ENCODE measurements at regions not wholly inside any gene's neighbourhood (a gene's known extent, or its start where the extent isn't known, plus 50 kb on each side); places are given as distances from the start of the nearest gene placed in this dataset.

DNA sequence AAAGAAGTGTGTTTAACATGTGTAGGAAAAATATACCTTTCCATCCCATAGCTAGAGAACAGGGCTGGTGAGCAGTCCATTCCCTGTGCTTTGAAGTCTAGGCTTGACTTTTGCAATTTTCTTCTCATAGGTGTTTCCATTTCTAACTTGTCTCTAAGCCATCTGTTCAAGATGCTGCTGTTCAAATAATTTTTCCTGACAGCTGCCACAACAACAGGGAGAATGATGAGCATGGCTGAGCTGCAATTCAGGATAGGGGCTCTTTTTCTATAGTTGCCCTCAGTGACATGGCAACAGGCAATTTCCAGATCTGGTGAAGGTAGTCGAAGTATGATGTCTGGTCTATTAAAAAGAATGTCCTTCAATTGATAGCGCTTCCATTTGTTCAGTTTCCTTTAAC, 103.0 kb upstream of the HS3ST5 start (continued):
- TF ChIP-seq, protein P1, sequence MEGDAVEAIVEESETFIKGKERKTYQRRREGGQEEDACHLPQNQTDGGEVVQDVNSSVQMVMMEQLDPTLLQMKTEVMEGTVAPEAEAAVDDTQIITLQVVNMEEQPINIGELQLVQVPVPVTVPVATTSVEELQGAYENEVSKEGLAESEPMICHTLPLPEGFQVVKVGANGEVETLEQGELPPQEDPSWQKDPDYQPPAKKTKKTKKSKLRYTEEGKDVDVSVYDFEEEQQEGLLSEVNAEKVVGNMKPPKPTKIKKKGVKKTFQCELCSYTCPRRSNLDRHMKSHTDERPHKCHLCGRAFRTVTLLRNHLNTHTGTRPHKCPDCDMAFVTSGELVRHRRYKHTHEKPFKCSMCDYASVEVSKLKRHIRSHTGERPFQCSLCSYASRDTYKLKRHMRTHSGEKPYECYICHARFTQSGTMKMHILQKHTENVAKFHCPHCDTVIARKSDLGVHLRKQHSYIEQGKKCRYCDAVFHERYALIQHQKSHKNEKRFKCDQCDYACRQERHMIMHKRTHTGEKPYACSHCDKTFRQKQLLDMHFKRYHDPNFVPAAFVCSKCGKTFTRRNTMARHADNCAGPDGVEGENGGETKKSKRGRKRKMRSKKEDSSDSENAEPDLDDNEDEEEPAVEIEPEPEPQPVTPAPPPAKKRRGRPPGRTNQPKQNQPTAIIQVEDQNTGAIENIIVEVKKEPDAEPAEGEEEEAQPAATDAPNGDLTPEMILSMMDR (IDR thresholded peaks at IDR 0.05 in 2 of 3, conservative IDR thresholded peaks at IDR 0.05 in 1 of 3; ENCODE audit: control insufficient read depth in 2 of 3, extremely low read depth in 1 of 3, insufficient read depth in 1 of 3, low read depth in 3 of 3, low read length in 3 of 3), result no peak
- no peak for TF ChIP-seq RBBP5 (conservative IDR thresholded peaks at IDR 0.05)
- TF ChIP-seq, protein P2, sequence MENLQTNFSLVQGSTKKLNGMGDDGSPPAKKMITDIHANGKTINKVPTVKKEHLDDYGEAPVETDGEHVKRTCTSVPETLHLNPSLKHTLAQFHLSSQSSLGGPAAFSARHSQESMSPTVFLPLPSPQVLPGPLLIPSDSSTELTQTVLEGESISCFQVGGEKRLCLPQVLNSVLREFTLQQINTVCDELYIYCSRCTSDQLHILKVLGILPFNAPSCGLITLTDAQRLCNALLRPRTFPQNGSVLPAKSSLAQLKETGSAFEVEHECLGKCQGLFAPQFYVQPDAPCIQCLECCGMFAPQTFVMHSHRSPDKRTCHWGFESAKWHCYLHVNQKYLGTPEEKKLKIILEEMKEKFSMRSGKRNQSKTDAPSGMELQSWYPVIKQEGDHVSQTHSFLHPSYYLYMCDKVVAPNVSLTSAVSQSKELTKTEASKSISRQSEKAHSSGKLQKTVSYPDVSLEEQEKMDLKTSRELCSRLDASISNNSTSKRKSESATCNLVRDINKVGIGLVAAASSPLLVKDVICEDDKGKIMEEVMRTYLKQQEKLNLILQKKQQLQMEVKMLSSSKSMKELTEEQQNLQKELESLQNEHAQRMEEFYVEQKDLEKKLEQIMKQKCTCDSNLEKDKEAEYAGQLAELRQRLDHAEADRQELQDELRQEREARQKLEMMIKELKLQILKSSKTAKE (IDR thresholded peaks at IDR 0.05; ENCODE audit: low read depth, poor library complexity, severe bottlenecking), result no peak

DNA sequence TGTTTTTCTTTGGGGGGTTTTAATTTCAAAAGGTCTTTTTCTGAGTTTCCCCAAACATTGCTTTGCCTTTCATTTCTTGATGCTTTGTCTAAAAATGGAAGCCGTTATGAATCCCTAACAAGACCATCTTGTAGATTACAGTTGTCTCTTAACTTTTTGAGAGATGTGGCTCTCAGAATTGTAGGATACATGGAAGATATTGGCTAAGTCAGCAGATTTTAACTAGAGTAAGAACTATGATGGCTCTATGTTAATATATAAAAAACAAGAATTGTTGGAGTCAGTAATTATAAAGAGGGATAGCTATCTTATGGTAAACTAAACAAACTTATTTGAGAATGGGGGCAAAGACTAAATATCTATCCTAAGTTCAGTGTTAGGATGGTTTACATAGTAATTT, 96.6 kb upstream of the HS3ST5 start:
- H3K36me3 ChIP-seq (ENCODE audit: control insufficient read depth in 2 of 2, insufficient read depth in 2 of 2, low read length in 1 of 2), result no peaks in the 10 kb centered on the region
- DNase-seq (ENCODE audit: low read depth, low spot score) (no peak), FAIRE-seq (no peak), ATAC-seq (no peak)
- in situ Hi-C loops (cut with MboI), result no loop called here
- no peaks in the 10 kb centered on the region for H3K27me3 ChIP-seq (replicated peaks in 1 of 2; ENCODE audit: control insufficient read depth in 2 of 2, insufficient read depth in 2 of 2, low read length in 1 of 2)
- POLR2A ChIA-PET, result no interaction called here
- H4K20me1 ChIP-seq (ENCODE audit: control insufficient read depth, insufficient read depth), result no peaks in the 10 kb centered on the region
- CTCF ChIA-PET, result no interaction called here
- no peak overlapping the region for H2AFZ ChIP-seq (ENCODE audit: control insufficient read depth, low read depth, low read length)
- H3K9me3 ChIP-seq (replicated peaks; ENCODE audit: control insufficient read depth, insufficient read depth, low read length), result no peaks in the 10 kb centered on the region
- no peak overlapping the region for H3K27ac ChIP-seq (ENCODE audit: control insufficient read depth, insufficient read depth)
- WGBS (ENCODE audit: insufficient coverage, insufficient replicate concordance, low lambda C conversion rate, missing lambda C conversion rate), result 9% methylated on average over 1 of the region's 1 CpG
- RAD21 ChIA-PET (ENCODE audit: unreplicated experiment), result no interaction called here
- intact Hi-C loops (cut with micrococcal nuclease; ENCODE audit: unreplicated experiment), result no loop called here
- no peak overlapping the region for H3K4me3 ChIP-seq
- no peak overlapping the region for H3K4me2 ChIP-seq (ENCODE audit: control insufficient read depth, insufficient read depth)
- no peaks in the 10 kb centered on the region for H3K79me2 ChIP-seq (ENCODE audit: control insufficient read depth, insufficient read depth, low read length)
- SMC1A ChIA-PET (ENCODE audit: uncharacterized antibody, unreplicated experiment), result no interaction called here
- H3K4me1 ChIP-seq (ENCODE audit: control insufficient read depth, insufficient read depth, low read length), result no peaks in the 10 kb centered on the region
- BruUV-seq (replicated peaks), result no TSS peak
- no peak overlapping the region for H3K9ac ChIP-seq (ENCODE audit: control insufficient read depth, insufficient read depth, low read length)
- no peak for TF ChIP-seq NR2C2 (IDR thresholded peaks at IDR 0.05; ENCODE audit: borderline replicate concordance, control insufficient read depth, insufficient read length, low read depth)
- TF ChIP-seq, protein P3, sequence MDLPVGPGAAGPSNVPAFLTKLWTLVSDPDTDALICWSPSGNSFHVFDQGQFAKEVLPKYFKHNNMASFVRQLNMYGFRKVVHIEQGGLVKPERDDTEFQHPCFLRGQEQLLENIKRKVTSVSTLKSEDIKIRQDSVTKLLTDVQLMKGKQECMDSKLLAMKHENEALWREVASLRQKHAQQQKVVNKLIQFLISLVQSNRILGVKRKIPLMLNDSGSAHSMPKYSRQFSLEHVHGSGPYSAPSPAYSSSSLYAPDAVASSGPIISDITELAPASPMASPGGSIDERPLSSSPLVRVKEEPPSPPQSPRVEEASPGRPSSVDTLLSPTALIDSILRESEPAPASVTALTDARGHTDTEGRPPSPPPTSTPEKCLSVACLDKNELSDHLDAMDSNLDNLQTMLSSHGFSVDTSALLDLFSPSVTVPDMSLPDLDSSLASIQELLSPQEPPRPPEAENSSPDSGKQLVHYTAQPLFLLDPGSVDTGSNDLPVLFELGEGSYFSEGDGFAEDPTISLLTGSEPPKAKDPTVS (IDR thresholded peaks at IDR 0.05; ENCODE audit: low read depth, low read length), result no peak
- no peak for TF ChIP-seq SUZ12 (IDR thresholded peaks at IDR 0.05; ENCODE audit: unreplicated experiment)
- TF ChIP-seq EZH2 (IDR thresholded peaks at IDR 0.05; ENCODE audit: borderline replicate concordance, control insufficient read depth, low read depth, low read length), result no peak
- no peak for TF ChIP-seq HDAC2 (IDR thresholded peaks at IDR 0.05)
- no peak for TF ChIP-seq SIX5 (IDR thresholded peaks at IDR 0.05; ENCODE audit: low read depth, low read length, severe bottlenecking)
- TF ChIP-seq, protein P4, sequence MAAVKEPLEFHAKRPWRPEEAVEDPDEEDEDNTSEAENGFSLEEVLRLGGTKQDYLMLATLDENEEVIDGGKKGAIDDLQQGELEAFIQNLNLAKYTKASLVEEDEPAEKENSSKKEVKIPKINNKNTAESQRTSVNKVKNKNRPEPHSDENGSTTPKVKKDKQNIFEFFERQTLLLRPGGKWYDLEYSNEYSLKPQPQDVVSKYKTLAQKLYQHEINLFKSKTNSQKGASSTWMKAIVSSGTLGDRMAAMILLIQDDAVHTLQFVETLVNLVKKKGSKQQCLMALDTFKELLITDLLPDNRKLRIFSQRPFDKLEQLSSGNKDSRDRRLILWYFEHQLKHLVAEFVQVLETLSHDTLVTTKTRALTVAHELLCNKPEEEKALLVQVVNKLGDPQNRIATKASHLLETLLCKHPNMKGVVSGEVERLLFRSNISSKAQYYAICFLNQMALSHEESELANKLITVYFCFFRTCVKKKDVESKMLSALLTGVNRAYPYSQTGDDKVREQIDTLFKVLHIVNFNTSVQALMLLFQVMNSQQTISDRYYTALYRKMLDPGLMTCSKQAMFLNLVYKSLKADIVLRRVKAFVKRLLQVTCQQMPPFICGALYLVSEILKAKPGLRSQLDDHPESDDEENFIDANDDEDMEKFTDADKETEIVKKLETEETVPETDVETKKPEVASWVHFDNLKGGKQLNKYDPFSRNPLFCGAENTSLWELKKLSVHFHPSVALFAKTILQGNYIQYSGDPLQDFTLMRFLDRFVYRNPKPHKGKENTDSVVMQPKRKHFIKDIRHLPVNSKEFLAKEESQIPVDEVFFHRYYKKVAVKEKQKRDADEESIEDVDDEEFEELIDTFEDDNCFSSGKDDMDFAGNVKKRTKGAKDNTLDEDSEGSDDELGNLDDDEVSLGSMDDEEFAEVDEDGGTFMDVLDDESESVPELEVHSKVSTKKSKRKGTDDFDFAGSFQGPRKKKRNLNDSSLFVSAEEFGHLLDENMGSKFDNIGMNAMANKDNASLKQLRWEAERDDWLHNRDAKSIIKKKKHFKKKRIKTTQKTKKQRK (IDR thresholded peaks at IDR 0.05; ENCODE audit: low read depth, low read length), result no peak
- no peak for TF ChIP-seq TCF3 (IDR thresholded peaks at IDR 0.05; ENCODE audit: borderline replicate concordance, insufficient read depth, low read depth, low read length)
- no peak for TF ChIP-seq MYC (IDR thresholded peaks at IDR 0.05; ENCODE audit: insufficient read depth, insufficient read length, insufficient replicate concordance, low read length, severe bottlenecking)
- TF ChIP-seq GABPA (IDR thresholded peaks at IDR 0.05; ENCODE audit: low read depth), result no peak
- TF ChIP-seq SUPT20H (IDR thresholded peaks at IDR 0.05; ENCODE audit: borderline replicate concordance, control insufficient read depth, low read depth, low read length), result no peak
